ENCODE measurements at regions not wholly inside any gene's neighbourhood (a gene's known extent, or its start where the extent isn't known, plus 50 kb on each side); places are given as distances from the start of the nearest gene placed in this dataset.

DNA sequence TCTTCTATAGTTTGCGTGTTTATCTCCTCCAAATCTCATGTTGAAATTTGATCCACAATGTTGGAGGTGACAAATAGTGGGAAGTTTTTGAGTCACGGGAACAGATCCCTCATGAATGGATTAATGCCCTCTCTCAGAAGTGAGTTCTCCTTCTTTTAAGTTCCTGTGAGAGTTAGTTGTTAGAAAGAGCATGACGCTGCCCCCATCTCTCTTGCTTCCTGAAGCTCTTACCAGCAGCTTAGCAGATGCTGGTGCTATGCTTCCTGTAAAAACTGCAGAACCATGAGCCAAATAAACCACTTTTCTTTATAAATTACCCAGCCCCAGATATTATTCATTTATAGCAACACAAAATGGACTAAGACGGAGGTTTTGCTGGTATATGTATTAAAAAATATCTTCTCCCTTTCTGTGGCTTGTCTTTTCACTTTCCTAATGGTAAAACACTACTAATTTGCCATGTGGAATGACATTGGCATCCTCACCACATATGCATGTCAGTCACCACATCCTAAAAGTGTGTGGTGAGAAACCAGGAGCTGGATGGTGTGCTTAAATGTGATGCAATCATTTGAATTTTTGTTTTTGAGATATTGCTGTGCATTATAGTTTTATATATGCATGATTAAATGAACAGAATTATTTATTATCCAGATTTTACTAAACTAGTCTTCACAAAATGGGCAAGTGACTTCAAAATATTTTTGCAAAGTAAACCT is 449.3 kb downstream of the ADAMTS20 start:
- TF ChIP-seq POLR2A (IDR thresholded peaks at IDR 0.05), result no peak
- TF ChIP-seq, protein P1, sequence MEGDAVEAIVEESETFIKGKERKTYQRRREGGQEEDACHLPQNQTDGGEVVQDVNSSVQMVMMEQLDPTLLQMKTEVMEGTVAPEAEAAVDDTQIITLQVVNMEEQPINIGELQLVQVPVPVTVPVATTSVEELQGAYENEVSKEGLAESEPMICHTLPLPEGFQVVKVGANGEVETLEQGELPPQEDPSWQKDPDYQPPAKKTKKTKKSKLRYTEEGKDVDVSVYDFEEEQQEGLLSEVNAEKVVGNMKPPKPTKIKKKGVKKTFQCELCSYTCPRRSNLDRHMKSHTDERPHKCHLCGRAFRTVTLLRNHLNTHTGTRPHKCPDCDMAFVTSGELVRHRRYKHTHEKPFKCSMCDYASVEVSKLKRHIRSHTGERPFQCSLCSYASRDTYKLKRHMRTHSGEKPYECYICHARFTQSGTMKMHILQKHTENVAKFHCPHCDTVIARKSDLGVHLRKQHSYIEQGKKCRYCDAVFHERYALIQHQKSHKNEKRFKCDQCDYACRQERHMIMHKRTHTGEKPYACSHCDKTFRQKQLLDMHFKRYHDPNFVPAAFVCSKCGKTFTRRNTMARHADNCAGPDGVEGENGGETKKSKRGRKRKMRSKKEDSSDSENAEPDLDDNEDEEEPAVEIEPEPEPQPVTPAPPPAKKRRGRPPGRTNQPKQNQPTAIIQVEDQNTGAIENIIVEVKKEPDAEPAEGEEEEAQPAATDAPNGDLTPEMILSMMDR (IDR thresholded peaks at IDR 0.05), result no peak
- Histone ChIP-seq H3K27me3 (no peaks in the 10 kb centered on the region), H3K9me3 (no peaks in the 10 kb centered on the region), H3K36me3 (no peaks in the 10 kb centered on the region), H3K4me3 (replicated peaks in 1 of 3) (no peak overlapping the region), H3K27ac (no peak overlapping the region), H3K4me1 (no peaks in the 10 kb centered on the region)
- no peak for DNase-seq
- WGBS, 2 donors, result 64 to 72% methylated on average over 4 of the region's 4 CpGs
- intact Hi-C loops (cut with DNase I), result no loop called here

DNA sequence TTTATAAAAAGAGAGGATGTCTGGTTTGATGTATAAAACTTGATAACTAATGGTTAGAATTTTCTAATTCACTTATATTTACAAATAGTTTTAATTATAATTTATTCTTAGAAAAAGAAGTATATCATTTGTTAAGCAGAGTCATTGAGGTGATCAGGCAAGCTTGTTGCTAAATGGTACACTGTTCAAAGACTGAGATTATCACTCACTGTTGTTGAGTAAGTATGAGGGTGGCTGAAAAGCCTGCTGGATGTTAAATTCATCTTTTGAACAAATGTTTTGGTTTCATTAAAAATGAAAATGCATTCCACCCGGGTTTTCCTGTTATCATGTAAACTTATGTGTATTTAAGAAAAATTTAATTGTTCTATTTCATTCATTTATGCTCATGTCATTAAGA is 451.8 kb downstream of the ADAMTS20 start:
- Histone ChIP-seq H3K36me3 (no peaks in the 10 kb centered on the region), H3K27me3 (no peaks in the 10 kb centered on the region), H3K4me1 (no peaks in the 10 kb centered on the region), H3K27ac (no peak overlapping the region), H3K9me3 (no peaks in the 10 kb centered on the region), H3K4me3 (replicated peaks in 1 of 3) (no peak overlapping the region)
- WGBS, 2 donors, result 80 to 81% methylated on average over 1 of the region's 1 CpG
- intact Hi-C loops (cut with DNase I), result no loop called here
- no peak for TF ChIP-seq POLR2A (IDR thresholded peaks at IDR 0.05)
- TF ChIP-seq, protein P1 (IDR thresholded peaks at IDR 0.05), result no peak
- no peak for DNase-seq

DNA sequence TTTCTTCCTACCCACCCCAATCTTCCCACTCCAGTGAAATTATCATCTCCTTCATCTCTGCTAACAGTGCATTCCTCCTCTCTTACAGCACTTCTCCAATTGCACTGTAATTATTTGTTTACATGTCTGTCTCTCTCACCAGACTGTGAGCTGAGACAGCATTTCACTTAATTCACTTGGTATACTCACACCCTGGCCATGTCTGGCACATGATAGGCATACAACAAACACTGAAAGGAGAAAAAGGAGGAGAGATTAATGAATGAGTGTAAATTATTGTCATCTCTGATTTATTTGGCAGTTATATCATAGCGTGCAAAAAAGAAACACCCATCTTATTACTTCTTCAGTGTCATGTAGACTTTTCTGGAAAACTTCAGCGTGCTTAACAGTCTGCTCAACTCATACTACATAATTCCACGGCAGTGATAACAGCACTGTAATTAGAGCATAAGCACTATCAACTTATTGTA is 452.3 kb downstream of the ADAMTS20 start:
- H3K4me1 ChIP-seq, result no peaks in the 10 kb centered on the region
- intact Hi-C loops (cut with DNase I), result no loop called here
- TF ChIP-seq, protein P1 (IDR thresholded peaks at IDR 0.05), result no peak

DNA sequence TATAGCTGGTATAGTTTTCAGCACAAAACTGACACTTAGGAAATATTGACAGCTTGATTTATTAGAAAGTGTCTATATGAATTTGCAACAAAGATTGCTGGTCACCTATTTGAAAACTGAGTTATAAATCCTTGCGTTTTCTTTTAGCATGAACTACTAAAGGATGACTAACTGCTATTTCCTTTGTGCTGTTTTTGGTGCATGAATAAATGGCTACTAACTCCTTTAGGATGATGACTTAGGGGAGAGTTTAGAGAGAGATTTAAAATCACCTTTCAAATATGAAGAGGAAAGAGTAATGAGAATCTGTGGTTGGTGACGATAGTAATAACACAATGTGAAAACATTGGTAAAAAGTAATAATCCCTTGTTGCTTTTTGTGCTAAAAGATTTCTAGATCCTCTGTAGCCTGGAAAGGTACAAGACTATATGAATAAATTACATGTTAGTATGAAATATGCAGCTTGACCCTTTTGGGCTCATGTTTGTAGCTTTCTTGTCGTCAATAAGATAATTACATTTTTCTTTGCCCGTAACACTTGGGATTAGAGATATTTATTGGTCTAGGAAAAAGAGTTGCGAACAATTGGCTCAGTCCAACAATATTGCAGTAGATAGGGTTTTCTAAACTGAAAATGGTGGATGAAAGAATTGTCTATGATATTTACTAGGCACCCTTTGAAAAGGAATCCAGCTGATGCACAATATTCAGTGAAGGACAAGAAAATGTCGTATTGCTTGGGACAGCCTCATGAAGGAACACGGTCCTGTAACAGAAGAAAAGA is 453.0 kb downstream of the ADAMTS20 start:
- H3K36me3 ChIP-seq, result no peaks in the 10 kb centered on the region
- DNase-seq, result no peak
- 87 to 94% methylated on average over 7 of the region's 7 CpGs for WGBS, 2 donors
- no peaks in the 10 kb centered on the region for H3K27me3 ChIP-seq
- no peak overlapping the region for H3K4me3 ChIP-seq (replicated peaks in 1 of 3)
- H3K9me3 ChIP-seq, result no peaks in the 10 kb centered on the region
- intact Hi-C loops (cut with DNase I), result no loop called here
- H3K27ac ChIP-seq, result no peak overlapping the region
- no peaks in the 10 kb centered on the region for H3K4me1 ChIP-seq
- TF ChIP-seq, protein P1 (IDR thresholded peaks at IDR 0.05), result no peak
- TF ChIP-seq POLR2A (IDR thresholded peaks at IDR 0.05), result no peak

More for the DNA sequence above, 452.3 kb downstream of the ADAMTS20 start:
- Histone ChIP-seq H3K9me3 (no peaks in the 10 kb centered on the region), H3K27ac (no peak overlapping the region), H3K36me3 (no peaks in the 10 kb centered on the region), H3K4me3 (replicated peaks in 1 of 3) (no peak overlapping the region), H3K27me3 (no peaks in the 10 kb centered on the region)
- DNase-seq, result no peak
- 79 to 80% methylated on average over 3 of the region's 3 CpGs for WGBS, 2 donors

DNA sequence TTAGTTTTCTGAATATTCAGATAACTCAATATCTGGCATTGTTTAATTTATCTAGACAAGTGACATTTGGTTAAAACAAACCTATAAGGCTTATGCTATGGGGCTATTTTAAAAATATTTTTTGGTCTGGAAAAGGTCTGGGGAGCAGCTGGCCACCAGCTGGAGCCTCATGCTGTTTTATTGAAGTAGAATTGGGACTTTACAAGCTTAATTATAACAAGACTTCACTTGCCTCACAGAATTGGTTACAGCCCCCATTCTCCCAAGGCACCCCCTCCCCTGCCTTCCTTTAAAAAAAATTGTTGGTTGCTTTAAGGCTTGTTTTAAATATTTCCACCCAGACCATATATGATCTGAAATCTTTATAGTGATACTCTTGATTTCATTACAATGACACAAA is 453.9 kb downstream of the ADAMTS20 start:
- intact Hi-C loops (cut with DNase I), result no loop called here
- no peak overlapping the region for H3K27ac ChIP-seq
- no peaks in the 10 kb centered on the region for H3K9me3 ChIP-seq
- no peak overlapping the region for H3K4me3 ChIP-seq (replicated peaks in 1 of 3)
- H3K4me1 ChIP-seq, result no peaks in the 10 kb centered on the region
- no peak for DNase-seq
- H3K36me3 ChIP-seq, result no peaks in the 10 kb centered on the region
- H3K27me3 ChIP-seq, result no peaks in the 10 kb centered on the region
- TF ChIP-seq, protein P1 (IDR thresholded peaks at IDR 0.05), result no peak
